ENCODE measurements at regions not wholly inside any gene's neighbourhood (a gene's known extent, or its start where the extent isn't known, plus 50 kb on each side); places are given as distances from the start of the nearest gene placed in this dataset.

- TF ChIP-seq, protein P1, sequence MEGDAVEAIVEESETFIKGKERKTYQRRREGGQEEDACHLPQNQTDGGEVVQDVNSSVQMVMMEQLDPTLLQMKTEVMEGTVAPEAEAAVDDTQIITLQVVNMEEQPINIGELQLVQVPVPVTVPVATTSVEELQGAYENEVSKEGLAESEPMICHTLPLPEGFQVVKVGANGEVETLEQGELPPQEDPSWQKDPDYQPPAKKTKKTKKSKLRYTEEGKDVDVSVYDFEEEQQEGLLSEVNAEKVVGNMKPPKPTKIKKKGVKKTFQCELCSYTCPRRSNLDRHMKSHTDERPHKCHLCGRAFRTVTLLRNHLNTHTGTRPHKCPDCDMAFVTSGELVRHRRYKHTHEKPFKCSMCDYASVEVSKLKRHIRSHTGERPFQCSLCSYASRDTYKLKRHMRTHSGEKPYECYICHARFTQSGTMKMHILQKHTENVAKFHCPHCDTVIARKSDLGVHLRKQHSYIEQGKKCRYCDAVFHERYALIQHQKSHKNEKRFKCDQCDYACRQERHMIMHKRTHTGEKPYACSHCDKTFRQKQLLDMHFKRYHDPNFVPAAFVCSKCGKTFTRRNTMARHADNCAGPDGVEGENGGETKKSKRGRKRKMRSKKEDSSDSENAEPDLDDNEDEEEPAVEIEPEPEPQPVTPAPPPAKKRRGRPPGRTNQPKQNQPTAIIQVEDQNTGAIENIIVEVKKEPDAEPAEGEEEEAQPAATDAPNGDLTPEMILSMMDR (conservative IDR thresholded peaks at IDR 0.05 in 1 of 2, IDR thresholded peaks at IDR 0.05 in 1 of 2; ENCODE audit: extremely low read depth in 1 of 2, insufficient read depth in 1 of 2, low read depth in 1 of 2, low read length in 2 of 2) = no peak
- no peak for TF ChIP-seq EZH2 (IDR thresholded peaks at IDR 0.05; ENCODE audit: borderline replicate concordance, low read length)
These were observed 239.1 kb downstream of the THBS2 start for GRCh38 chr6:169014211-169015197.

Data from mammary epithelial cell (primary cell).